ENCODE measurements at regions not wholly inside any gene's neighbourhood (a gene's known extent, or its start where the extent isn't known, plus 50 kb on each side); places are given as distances from the start of the nearest gene placed in this dataset.

DNA sequence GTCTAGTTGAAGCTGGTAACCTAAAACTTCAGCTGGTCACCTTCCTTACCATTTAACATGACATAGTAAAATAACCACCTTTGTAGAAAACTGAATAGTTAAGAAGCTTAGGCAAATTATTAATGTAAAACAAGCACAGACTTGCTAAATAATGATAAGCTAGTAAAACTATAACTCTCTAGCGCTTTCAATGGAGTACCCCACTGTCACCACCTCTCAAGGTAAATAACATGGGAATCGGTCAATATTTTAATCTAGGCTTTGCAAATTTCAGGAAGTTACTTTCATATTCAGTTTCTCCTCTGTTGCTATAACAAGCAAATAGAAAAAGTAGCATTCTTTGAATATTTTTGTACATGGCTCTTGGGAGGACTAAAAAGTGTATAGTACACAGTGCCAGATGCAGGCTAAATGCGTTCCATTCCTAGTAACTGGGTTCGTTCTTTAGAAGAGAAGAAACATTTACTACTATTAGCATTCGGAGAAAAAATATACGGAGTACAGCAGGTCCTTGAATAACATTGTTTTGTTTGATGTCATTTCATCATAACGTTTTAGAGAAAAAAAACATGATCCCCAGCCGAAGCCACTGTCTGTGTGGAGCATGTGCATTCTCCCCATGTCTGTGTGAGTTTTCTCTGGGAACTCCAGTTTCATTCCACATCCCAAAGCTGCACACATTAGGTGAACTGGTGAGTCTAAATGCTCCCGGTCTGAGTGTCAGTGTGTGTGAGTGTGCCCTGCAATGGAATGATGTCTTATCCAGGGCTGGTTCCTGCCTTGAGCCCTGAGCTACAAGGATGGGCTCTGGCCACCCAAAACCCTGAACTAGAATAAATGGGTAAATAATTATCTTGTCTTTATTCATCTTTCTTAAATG, 52.5 kb downstream of the EPRS1 start:
- DNase-seq (ENCODE audit: low spot score), result no peak

DNA sequence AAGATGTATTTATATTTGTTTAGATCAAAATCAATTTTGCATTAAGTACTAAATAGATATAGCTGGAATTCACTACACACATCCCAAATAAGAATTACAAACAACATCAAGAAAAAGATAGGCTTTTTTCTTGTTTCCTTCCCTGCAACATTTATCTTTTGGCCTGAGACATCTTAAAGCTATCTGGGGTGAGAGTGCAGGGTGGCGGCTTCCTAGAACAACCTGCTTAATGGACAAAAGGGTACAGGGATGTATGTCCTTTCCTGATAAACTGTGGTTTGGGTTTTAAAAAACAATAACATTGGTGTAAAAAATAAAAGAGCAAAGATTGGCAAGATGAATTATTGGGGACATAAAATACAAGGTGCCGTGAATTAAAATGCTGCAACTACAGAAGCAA, 54.4 kb downstream of the EPRS1 start:
- no peak for DNase-seq (ENCODE audit: low spot score)

DNA sequence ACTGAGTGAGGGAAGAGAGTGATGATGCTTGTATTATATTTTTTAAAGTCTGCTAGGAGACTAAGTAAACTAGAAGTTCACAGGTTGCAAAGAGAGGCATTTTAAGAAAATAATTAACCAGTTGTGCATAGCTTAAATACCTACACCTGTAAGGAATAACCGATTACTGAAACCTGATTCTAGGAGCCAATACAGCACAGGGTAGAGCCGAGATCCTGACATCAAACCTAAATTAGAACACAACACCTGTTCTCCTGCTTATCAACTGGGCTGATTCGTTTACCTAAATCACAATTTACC, 54.8 kb downstream of the EPRS1 start:
- no peak for DNase-seq (ENCODE audit: low spot score)

DNA sequence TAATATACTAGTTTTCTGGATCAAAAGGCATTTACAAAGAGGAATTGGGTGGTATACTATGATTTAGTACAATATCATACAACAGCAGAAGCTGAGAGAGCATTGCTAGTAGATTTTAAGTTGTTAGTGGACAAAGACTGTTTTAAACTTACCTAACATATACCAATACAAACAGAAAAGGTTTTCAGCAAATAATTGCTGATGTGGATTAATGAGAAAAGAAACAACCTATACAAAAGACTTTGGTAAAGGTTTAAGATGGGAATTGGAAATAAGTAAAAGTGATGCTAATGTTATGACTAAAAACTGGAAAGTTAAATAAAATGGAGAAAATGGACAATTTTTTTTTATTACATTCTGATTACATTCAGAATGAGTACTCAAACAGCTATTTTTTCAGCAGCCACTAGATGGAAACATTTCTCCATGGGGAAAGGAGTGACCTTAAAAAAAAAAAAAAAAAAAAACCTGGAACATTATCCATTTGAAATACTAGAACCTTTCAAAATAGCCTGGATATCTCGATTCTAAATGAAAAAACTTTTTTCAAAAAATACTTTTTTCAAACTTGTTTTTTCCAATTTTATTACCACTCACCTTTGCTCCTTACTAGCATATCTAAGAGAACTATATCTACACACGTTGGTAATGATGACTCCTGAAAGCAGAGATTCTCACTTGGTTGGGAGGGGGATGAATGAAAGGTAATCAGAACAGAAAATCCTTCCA, 55.4 kb downstream of the EPRS1 start:
- DNase-seq (ENCODE audit: low spot score), result peak; percentile 35

DNA sequence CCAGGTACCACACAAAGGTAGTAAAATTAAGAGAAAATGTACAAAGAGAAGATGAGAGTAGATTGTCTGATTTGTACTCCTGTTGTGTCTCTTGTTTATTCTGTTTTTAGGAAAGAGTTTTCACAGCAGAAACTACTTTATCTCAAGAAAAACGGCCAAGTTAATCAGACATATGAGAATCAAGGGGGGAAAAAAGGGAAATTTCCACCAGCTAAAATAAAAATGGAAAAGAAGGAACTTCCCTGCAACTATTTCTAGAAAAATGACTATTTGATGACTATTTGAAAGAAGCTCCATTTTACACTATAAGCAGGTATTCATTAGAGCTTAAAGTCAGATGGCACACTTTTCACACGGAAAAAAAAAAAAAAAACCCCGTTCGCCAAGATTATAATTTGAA, 56.5 kb downstream of the EPRS1 start:
- no peak for DNase-seq (ENCODE audit: low spot score)

DNA sequence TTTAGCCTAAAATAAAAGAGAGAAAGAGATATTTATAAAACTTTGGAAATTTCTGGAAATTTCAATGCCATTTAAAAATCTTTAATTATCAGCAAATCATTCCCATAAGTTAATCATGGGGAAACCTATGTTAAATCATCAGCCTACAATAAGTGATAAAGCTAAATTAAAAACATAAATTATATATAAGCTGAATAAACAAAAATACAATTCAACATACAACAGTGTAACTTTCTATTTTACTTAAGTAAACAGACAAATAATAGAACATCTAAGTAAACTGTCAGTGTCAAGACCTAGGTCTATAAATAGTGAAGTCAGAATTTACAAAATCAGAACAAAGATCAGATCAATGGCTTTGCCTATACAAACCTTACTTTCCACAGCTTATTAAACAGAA, 57.5 kb downstream of the EPRS1 start:
- DNase-seq (ENCODE audit: low spot score), result no peak

DNA sequence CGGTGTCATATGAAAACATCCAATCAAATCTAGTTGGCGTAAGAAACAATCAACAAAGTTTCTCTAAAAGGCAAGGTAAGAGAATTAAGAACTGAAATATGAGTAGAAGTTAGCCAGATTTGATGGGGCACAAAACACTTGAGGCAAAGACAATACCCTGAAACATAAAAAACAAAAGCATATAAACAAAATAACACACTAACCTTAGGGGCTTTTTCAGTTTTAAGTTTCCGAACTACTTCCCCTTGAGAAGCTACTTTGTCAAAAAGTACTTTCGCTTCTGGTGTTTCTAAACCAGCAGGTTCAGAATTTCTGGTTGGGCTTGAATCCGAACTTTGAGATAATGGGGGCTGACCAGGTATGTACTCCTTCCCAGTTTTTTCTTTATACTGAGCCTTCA, 57.9 kb downstream of the EPRS1 start:
- no peak for DNase-seq (ENCODE audit: low spot score)

DNA sequence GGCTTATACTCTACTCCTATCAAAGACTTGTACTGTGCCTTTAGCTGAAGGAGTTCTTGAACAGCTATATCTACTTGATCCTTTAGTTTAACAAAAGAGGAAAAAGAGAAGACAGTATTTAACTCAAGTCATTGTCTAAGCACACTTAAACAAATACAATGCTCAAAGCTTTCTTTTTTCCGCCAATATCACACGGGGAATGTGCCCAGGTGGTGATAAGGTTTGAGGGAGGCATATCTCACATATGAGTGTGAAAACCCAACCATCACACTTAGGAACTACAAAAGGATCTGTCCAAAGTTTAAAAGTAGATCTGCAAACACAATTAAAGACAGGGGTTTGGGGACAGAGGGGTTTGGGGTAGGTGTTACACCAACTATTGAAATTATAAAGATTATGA, 59.0 kb upstream of the SLC30A10 start:
- DNase-seq (ENCODE audit: low spot score), result no peak

DNA sequence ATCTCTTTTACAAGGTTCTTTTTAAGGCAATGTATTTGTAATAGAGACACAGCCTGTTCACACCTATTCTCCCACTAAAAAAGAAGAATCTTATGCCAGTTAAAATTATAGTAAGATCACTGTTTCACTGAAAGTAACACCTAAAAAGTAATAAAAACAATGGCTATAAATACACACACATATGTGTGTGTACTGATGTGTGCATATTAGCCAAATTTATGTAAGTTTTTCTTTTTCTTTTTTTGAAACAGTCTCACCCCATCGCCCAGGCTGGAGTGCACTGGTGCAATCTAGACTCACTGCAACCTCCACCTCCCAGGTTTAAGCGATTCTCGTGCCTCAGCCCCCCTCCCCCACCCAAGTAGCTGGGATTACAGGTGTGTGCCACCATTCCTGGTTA, 56.8 kb upstream of the SLC30A10 start:
- no peak for DNase-seq (ENCODE audit: low spot score)

Data from COLO829 (cell line).